GM12878 (cell line): ENCODE measurements at regions not wholly inside any gene's neighbourhood (a gene's known extent, or its start where the extent isn't known, plus 50 kb on each side); places are given as distances from the start of the nearest gene placed in this dataset.

ENCODE experiments used
- CUX1 ChIP-seq: IDR thresholded peaks from 2 replicates; pipeline ENCODE4 v1.6.1; 2012; ENCODE audit warnings: improper control_type of control experiment, low read depth, low read length; ENCODE audit not compliant: insufficient replicate concordance
- FOS ChIP-seq: IDR thresholded peaks from 3 replicates; pipeline ENCODE4 v1.6.1; 2011; ENCODE audit warnings: borderline replicate concordance; ENCODE audit not compliant: insufficient read length; ENCODE audit errors: extremely low read depth
- IKZF1 ChIP-seq: fragments of 450-650 bp; conservative IDR thresholded peaks from 2 replicates; pipeline ENCODE4 v1.6.1; 2017; ENCODE audit warnings: antibody characterized with exemption, mild to moderate bottlenecking
- JUNB ChIP-seq: IDR thresholded peaks from 2 replicates; pipeline ENCODE4 v1.6.1; 2016; ENCODE audit warnings: antibody characterized with exemption, mild to moderate bottlenecking
- KAT2A ChIP-seq: conservative IDR thresholded peaks from 2 replicates; pipeline ENCODE4 v1.6.1; 2011; ENCODE audit warnings: low read depth, low read length; ENCODE audit not compliant: control insufficient read depth
- NR2F1 ChIP-seq: fragments of 450-650 bp; conservative IDR thresholded peaks from 2 replicates; pipeline ENCODE4 v1.6.1; 2017; ENCODE audit warnings: mild to moderate bottlenecking
- RAD51 ChIP-seq: fragments of 450-650 bp; IDR thresholded peaks from 2 replicates; pipeline ENCODE4 v1.6.1; 2016; ENCODE audit warnings: moderate library complexity, mild to moderate bottlenecking, inconsistent platforms
- SMAD5 ChIP-seq: IDR thresholded peaks from 2 replicates; pipeline ENCODE4 v1.6.1; 2016; ENCODE audit warnings: antibody characterized with exemption, low read depth
- TF ChIP-seq, protein P1 (sequence below): IDR thresholded peaks from 2 replicates; pipeline ENCODE4 v1.6.1; 2012; ENCODE audit warnings: mild to moderate bottlenecking, low read depth, low read length

- TF ChIP-seq CUX1 (no peak), IKZF1 (no peak), JUNB (no peak), RAD51 (no peak), NR2F1 (no peak), SMAD5 (no peak), KAT2A (no peak), FOS (no peak)
- TF ChIP-seq, protein P1, sequence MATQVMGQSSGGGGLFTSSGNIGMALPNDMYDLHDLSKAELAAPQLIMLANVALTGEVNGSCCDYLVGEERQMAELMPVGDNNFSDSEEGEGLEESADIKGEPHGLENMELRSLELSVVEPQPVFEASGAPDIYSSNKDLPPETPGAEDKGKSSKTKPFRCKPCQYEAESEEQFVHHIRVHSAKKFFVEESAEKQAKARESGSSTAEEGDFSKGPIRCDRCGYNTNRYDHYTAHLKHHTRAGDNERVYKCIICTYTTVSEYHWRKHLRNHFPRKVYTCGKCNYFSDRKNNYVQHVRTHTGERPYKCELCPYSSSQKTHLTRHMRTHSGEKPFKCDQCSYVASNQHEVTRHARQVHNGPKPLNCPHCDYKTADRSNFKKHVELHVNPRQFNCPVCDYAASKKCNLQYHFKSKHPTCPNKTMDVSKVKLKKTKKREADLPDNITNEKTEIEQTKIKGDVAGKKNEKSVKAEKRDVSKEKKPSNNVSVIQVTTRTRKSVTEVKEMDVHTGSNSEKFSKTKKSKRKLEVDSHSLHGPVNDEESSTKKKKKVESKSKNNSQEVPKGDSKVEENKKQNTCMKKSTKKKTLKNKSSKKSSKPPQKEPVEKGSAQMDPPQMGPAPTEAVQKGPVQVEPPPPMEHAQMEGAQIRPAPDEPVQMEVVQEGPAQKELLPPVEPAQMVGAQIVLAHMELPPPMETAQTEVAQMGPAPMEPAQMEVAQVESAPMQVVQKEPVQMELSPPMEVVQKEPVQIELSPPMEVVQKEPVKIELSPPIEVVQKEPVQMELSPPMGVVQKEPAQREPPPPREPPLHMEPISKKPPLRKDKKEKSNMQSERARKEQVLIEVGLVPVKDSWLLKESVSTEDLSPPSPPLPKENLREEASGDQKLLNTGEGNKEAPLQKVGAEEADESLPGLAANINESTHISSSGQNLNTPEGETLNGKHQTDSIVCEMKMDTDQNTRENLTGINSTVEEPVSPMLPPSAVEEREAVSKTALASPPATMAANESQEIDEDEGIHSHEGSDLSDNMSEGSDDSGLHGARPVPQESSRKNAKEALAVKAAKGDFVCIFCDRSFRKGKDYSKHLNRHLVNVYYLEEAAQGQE, result no peak
Observed at GRCh38 chr4:156523492-156523891, 448.1 kb downstream of the PDGFC start (continued).
